GM18868 (cell line): ENCODE measurements at regions not wholly inside any gene's neighbourhood (a gene's known extent, or its start where the extent isn't known, plus 50 kb on each side); places are given as distances from the start of the nearest gene placed in this dataset.
"Not testable (repeated sequence)": the region's sequence is repeated elsewhere in the genome, so short reads cannot be mapped to it uniquely, and the experiment has no call there.

Experiments used
- ATAC-seq: cut with Tn5 transposase; IDR thresholded peaks from one replicate; pipeline ENCODE4 v1.9.1; 2021; ENCODE audit warnings: mild to moderate bottlenecking, moderate library complexity; ENCODE audit not compliant: unreplicated experiment

GRCh38 chr7:115363916-115364315 lies 442.0 kb downstream of the MDFIC start:
- no peak for ATAC-seq

- ATAC-seq = peak; percentile 19
These were observed 438.1 kb downstream of the MDFIC start for GRCh38 chr7:115359955-115360354.

GRCh38 chr7:115359119-115359518 lies 437.2 kb downstream of the MDFIC start:
- peak; percentile 59 for ATAC-seq

GRCh38 chr7:115357703-115357999 lies 435.8 kb downstream of the MDFIC start:
- ATAC-seq = no peak

DNA sequence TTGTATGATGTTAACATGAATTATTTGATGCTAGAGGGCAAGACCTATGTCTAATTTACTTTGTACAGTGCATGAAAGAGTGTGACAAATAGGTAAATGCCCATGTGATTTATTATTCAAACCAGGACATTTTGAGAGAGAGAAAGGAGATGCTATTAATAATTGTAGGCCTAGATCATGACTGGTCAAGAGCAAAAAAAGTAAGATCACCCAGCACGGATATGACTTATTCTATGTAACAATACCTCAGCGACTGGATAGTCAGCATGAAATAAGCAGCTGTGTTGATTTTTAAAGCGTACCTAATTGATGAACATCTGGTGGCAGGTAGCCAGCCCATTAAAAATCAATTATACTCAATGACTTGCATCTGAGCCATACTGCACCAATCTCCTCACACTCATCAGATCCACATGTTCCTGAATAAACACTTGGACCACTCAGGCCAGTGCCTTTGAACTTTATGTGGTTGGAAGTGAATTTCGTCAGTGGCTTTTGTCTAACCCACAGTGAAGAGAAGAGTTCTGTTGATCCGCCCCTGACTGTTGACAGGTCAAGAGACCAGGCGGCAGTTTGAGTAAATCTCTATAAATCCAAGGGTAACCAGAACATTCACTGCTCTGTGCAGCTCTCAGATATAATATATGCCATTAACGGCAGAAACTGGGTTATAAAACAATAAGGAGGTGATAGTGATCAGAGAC lies 435.3 kb downstream of the MDFIC start:
- no peak for ATAC-seq

- peak; percentile 35 for ATAC-seq
These were observed 434.3 kb downstream of the MDFIC start for GRCh38 chr7:115356139-115356746.

- no peak for ATAC-seq
These were observed 433.0 kb downstream of the MDFIC start for GRCh38 chr7:115354925-115355324.

DNA sequence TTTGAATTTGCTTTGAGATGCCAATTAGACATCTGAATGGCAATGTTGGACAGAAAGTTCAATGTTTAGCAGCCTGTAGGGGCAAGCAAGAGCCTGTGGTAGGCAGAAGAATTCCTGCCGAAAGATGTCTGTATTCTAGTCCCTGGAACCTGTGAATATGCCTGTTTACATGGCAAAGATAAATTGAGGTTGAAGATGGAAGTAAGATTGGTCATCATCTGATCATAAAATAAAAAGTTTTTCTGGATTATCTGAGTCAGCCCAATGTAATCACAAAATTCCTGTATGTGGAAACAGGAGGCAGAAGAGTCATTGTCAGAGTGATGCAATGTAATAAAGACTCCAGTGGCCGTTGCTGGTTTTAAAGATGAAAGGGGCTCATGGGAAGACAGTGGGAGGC lies 430.5 kb downstream of the MDFIC start:
- no peak for ATAC-seq

GRCh38 chr7:115350764-115351163 lies 428.9 kb downstream of the MDFIC start:
- ATAC-seq = no peak

GRCh38 chr7:115349635-115350034 lies 427.7 kb downstream of the MDFIC start:
- no peak for ATAC-seq

DNA sequence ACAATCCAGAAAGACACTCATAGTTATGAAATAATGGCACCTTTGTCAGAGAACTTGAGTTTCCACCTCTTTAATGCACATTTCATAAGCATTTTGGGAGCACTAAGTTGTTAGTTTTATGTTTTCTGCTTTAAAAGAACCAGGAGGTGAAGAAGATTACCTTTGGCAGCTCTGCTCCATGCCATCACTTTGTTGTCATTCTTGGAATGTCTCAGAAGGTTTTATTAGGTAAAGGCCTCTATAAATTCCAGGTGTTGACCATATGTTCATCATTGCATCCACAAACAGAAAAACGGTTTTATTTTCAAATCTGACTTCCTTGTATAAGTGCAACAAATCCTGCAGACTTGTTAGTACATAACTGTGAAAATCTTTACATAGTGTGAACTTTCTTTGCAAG lies 424.8 kb downstream of the MDFIC start:
- ATAC-seq = no peak

GRCh38 chr7:115340828-115341227 lies 418.9 kb downstream of the MDFIC start:
- no peak for ATAC-seq

- no peak for ATAC-seq
These were observed 416.1 kb downstream of the MDFIC start for GRCh38 chr7:115338016-115338415.

- no peak for ATAC-seq
These were observed 410.8 kb downstream of the MDFIC start for GRCh38 chr7:115332691-115333090.

GRCh38 chr7:115329006-115329405 lies 407.1 kb downstream of the MDFIC start:
- ATAC-seq = no peak

- no peak for ATAC-seq
These were observed 406.1 kb downstream of the MDFIC start for GRCh38 chr7:115328018-115328417.

DNA sequence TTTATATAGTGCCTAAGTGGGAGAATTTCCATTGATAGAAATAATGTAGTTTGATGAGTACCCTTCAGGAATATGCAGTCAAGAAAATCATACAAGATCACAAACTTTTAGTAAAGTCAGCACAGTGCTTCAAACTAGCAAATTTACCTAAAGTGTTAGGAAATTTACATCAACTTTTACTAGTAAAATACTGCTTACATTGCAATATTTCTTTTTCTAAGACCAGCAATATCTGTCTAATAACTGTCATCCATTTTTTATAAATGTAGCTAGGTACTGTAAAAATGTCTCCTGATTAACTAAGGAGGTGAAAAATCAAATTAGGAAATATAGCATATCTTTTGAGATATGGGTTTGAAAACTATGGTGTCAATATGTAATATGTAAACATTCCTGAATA lies 405.4 kb downstream of the MDFIC start:
- no peak for ATAC-seq

GRCh38 chr7:115319541-115319940 lies 397.6 kb downstream of the MDFIC start:
- ATAC-seq = no peak

GRCh38 chr7:115310316-115310715 lies 388.4 kb downstream of the MDFIC start:
- not testable (repeated sequence) for ATAC-seq

GRCh38 chr7:115306586-115306985 lies 384.7 kb downstream of the MDFIC start:
- ATAC-seq = no peak

DNA sequence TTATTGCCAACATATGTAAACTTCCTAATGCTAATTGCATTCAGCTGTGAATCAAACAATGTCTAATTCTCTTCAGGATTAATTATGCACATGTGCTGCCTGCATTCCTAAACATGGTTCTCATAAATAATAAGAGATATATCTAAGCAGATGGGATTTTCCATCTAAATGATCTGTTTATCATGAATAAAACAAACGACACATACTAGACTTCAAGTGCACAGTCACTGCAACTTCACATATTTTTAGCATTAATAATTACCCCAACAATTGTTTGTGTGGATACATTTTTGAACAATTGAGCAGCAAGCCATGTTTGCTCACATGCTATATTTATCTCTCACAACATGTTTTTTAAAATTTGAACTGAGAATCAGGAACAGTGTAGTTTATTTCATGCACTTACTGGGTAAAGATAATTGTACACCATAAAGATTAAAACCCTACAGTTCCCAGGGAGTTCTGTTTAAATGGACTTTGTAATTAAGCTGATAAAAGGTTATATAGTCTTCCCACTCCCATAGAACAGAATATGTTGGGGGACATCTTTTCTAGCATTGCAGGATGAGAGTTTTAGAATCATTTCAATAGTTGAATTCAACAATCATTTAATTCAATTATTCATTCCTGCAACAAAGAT lies 378.5 kb downstream of the MDFIC start:
- no peak for ATAC-seq

DNA sequence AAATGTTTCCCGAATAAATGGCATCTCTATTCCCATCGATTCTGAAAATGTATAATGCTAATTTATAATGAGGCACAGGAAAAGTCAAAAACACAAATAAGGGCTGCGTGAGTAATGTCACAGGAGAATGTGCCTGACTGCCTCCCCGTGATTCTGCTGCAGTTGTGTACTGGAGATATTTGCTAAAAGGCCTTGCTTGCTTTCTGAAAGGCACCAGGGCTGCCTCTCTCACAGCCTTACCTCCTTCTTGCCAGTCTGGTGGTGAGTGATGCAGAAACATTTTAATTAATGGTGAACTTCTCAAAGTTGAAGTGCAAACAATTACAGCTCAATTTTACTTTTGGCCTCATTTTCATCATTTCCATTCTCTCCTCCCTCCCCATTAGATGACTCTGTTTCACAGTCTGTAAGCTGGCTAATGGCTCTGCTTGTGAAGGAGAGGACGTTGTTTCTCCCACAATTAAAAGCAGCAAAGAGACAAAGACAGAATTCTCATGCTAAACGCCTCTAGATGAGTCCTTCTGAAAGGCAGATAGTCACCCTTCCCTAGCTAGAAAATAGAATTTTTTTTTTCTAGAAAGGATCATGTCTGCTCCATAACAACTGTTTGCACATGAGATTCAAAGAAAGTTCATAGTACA lies 377.6 kb downstream of the MDFIC start:
- no peak for ATAC-seq
